Vagina (tissue), 2 donors: ENCODE measurements at regions not wholly inside any gene's neighbourhood (a gene's known extent, or its start where the extent isn't known, plus 50 kb on each side); places are given as distances from the start of the nearest gene placed in this dataset.

Experiments used
- DNase-seq, 2 donors: peaks; one replicate each; pipeline ENCODE4 v3.0.0-alpha.2; 2017; ENCODE audit errors: extremely low spot score in 2 of 2
- H3K27ac ChIP-seq: fragments of 200-600 bp; sonication (generic); one replicate; pipeline ENCODE4 v1.5.1; 2019
- H3K27me3 ChIP-seq: fragments of 200-600 bp; sonication (generic); one replicate; pipeline ENCODE4 v1.5.1; 2019
- H3K36me3 ChIP-seq, 2 donors: fragments of 200-600 bp; sonication (generic); one replicate each; pipeline ENCODE4 v1.5.1; 2017 to 2019
- H3K4me1 ChIP-seq: fragments of 200-600 bp; sonication (generic); one replicate; pipeline ENCODE4 v1.5.1; 2019
- H3K4me3 ChIP-seq, 2 donors: fragments of 200-600 bp; sonication (generic); 1 replicate in 1 of 2; 2 replicates in 1 of 2; pipeline ENCODE4 v1.5.1; 2016 to 2019
- H3K9me3 ChIP-seq: fragments of 200-600 bp; sonication (generic); one replicate; pipeline ENCODE4 v1.5.1; 2019
- POLR2A ChIP-seq, 2 donors: fragments of 450-650 bp; IDR thresholded peaks; one replicate each; pipeline ENCODE4 v1.6.1; 2017; ENCODE audit warnings: antibody characterized with exemption in 2 of 2, mild to moderate bottlenecking in 2 of 2, moderate library complexity in 2 of 2
- POLR2AphosphoS5 ChIP-seq, 2 donors: sonication (generic); formaldehyde crosslinking; IDR thresholded peaks; one replicate each; pipeline ENCODE4 v1.9.0; 2017; ENCODE audit warnings: antibody characterized with exemption in 2 of 2, mild to moderate bottlenecking in 2 of 2, low read depth in 1 of 2; ENCODE audit not compliant: insufficient read depth in 1 of 2
- intact Hi-C: fragments of 100-400 bp; cut with DNase I; formaldehyde crosslinking; loops from one replicate; pipeline ENCODE4 v1.15.1; 2023
- TF ChIP-seq, protein P1 (sequence below), 3 experiments: fragments of 450-650 bp in 2 of 3; fragments of 200-600 bp in 1 of 3; sonication (generic) in 1 of 3; IDR thresholded peaks; one replicate each; pipeline ENCODE4 v1.5.1; 2017 to 2019; ENCODE audit warnings: antibody characterized with exemption in 3 of 3, mild to moderate bottlenecking in 2 of 3, moderate library complexity in 2 of 3

DNA sequence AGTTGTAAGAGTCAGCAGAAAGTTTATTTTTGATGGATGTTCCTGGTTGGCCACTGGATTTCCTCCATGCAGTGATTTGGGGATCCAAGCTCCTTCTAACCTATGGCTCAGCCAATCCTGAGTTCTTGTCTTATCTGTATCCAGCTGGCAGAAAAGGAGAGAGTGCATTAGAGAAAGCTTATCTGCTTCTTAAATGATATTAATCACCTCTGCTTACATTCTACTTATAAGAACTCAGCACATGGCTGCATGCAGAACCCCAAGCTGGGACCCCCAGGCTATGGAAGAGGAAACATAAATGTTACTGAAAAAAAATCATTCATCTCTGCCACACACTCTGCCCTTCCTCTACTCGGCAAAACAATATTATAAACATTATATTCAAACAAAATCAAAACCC is 739.8 kb upstream of the AUTS2 start:
- H3K4me3 ChIP-seq: no peak overlapping the region
- intact Hi-C loops: no loop called here
- H3K27me3 ChIP-seq: no peaks in the 10 kb centered on the region
- TF ChIP-seq POLR2A (IDR thresholded peaks at IDR 0.05): no peak
- no peak for TF ChIP-seq POLR2AphosphoS5 (IDR thresholded peaks at IDR 0.05; ENCODE audit: insufficient read depth in 1 of 2, low read depth in 1 of 2)
- TF ChIP-seq, protein P1, sequence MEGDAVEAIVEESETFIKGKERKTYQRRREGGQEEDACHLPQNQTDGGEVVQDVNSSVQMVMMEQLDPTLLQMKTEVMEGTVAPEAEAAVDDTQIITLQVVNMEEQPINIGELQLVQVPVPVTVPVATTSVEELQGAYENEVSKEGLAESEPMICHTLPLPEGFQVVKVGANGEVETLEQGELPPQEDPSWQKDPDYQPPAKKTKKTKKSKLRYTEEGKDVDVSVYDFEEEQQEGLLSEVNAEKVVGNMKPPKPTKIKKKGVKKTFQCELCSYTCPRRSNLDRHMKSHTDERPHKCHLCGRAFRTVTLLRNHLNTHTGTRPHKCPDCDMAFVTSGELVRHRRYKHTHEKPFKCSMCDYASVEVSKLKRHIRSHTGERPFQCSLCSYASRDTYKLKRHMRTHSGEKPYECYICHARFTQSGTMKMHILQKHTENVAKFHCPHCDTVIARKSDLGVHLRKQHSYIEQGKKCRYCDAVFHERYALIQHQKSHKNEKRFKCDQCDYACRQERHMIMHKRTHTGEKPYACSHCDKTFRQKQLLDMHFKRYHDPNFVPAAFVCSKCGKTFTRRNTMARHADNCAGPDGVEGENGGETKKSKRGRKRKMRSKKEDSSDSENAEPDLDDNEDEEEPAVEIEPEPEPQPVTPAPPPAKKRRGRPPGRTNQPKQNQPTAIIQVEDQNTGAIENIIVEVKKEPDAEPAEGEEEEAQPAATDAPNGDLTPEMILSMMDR (IDR thresholded peaks at IDR 0.05): no peak
- DNase-seq: no peak
- H3K27ac ChIP-seq: no peak overlapping the region
- no peaks in the 10 kb centered on the region for H3K4me1 ChIP-seq
- no peaks in the 10 kb centered on the region for H3K36me3 ChIP-seq
- no peaks in the 10 kb centered on the region for H3K9me3 ChIP-seq

DNA sequence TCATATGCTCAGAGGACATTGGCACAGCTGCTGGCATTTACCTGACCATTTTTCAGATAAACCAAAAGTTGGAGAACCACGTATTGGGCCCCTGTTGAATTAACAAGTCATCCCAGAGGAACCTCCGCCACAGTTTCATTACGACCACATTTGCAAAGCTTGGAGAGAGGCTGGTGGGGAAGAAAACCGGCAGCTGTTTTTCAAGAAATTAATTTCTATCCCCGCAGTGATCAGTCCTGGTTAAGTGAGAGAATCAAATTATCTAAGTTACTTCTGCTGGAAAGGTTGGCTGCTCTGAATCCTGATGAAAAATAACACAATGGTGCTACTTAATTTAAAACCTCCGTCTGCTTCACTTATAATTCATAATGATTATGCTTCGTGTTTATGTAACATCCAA is 737.1 kb upstream of the AUTS2 start:
- H3K4me1 ChIP-seq: no peaks in the 10 kb centered on the region
- H3K9me3 ChIP-seq: no peaks in the 10 kb centered on the region
- intact Hi-C loops: no loop called here
- no peaks in the 10 kb centered on the region for H3K27me3 ChIP-seq
- H3K27ac ChIP-seq: no peak overlapping the region
- no peak overlapping the region for H3K4me3 ChIP-seq
- DNase-seq: no peak
- TF ChIP-seq, protein P1 (IDR thresholded peaks at IDR 0.05): no peak
- TF ChIP-seq POLR2A (IDR thresholded peaks at IDR 0.05): no peak
- no peak for TF ChIP-seq POLR2AphosphoS5 (IDR thresholded peaks at IDR 0.05; ENCODE audit: insufficient read depth in 1 of 2, low read depth in 1 of 2)
- H3K36me3 ChIP-seq: no peaks in the 10 kb centered on the region

DNA sequence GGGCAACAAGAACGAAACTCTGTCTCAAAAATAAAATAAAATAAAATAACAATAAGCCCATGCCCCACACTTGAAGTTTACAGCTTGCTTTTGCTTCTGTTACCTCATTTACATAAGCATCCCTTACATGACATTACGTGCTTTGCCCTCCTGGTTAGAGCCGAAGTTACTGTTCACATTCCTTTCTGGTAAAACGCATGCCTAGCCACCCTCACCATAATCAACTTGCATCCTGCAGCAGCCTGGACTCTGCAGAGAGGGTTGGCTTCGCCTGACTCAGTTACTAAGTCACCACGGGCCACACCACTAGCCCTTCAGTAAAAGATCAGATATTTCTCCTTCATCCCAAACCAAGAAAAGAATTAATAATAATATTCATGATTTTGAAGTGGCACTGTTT is 736.0 kb upstream of the AUTS2 start:
- Histone ChIP-seq H3K9me3 (no peaks in the 10 kb centered on the region), H3K4me3 (no peak overlapping the region), H3K27ac (no peak overlapping the region), H3K4me1 (no peaks in the 10 kb centered on the region), H3K27me3 (no peaks in the 10 kb centered on the region), H3K36me3 (no peaks in the 10 kb centered on the region)
- intact Hi-C loops: no loop called here
- no peak for TF ChIP-seq POLR2AphosphoS5 (IDR thresholded peaks at IDR 0.05; ENCODE audit: insufficient read depth in 1 of 2, low read depth in 1 of 2)
- TF ChIP-seq, protein P1 (IDR thresholded peaks at IDR 0.05): no peak
- no peak for TF ChIP-seq POLR2A (IDR thresholded peaks at IDR 0.05)
- DNase-seq: no peak

DNA sequence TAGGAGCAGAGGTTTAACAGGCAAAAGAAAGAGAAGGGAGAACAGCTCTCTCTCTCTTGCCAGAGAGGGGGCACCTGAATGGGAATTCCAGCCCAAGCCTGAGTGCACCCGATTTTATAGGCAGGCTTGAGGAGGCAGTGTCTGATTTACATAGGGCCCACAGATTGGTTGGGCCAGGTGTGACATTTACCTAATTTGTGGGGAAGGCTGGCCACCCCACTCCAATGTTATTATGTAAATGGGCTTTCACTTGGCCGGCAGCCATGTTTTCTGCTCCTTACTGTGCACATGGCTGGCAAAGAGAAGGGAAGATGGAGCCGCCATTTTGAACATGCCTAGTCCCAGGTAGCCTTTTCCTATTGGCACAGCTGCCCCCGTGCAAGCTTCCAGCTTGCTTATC is 735.5 kb upstream of the AUTS2 start:
- H3K27me3 ChIP-seq: no peaks in the 10 kb centered on the region
- TF ChIP-seq, protein P1 (IDR thresholded peaks at IDR 0.05): no peak
- TF ChIP-seq POLR2AphosphoS5 (IDR thresholded peaks at IDR 0.05; ENCODE audit: insufficient read depth in 1 of 2, low read depth in 1 of 2) (no peak), POLR2A (IDR thresholded peaks at IDR 0.05) (no peak)
- H3K27ac ChIP-seq: no peak overlapping the region
- DNase-seq: no peak
- no peaks in the 10 kb centered on the region for H3K9me3 ChIP-seq
- H3K4me1 ChIP-seq: no peaks in the 10 kb centered on the region
- intact Hi-C loops: no loop called here
- H3K4me3 ChIP-seq: no peak overlapping the region
- H3K36me3 ChIP-seq: no peaks in the 10 kb centered on the region

DNA sequence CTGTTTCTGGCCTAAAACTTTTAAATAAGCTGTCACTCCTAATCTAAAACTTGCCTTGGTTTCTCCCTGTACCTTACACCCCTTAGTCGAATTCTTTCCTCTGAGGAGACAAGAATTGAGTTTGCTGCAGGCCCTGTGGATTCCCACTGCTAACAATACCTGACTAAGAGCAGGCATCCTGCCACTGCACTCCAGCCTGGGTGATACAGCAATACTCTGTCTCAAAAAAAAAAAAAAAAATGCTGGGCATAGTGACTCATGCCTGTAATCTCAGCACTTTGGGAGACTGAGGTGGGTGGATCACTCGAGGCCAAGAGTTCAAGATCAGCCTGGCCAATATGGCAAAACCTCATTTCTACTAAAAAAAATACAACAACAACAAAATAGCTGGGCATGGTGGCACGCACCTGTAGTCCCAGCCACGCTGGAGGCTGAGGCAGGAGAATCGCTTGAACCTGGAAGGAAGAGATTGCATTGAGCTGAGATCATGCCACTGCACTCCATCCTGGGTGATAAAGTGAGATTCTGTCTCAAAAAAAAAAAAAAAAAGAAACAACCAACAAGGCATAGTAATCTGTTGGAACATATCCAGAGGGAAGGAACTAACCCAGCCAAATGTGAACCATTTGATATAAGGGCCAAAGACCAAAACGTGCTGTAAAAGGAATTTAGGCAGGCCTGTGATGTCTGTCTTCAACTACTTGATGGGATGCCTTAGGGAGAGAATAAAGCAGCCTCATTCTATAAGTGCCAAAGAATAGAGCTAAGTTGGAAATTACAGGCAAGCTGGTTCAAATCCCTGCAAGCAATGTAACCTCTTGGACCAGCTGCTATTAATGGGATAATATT is 732.7 kb upstream of the AUTS2 start:
- intact Hi-C loops: no loop called here
- Histone ChIP-seq H3K27ac (no peak overlapping the region), H3K4me3 (no peak overlapping the region), H3K9me3 (no peaks in the 10 kb centered on the region), H3K4me1 (no peaks in the 10 kb centered on the region), H3K36me3 (no peaks in the 10 kb centered on the region), H3K27me3 (no peaks in the 10 kb centered on the region)
- TF ChIP-seq POLR2A (IDR thresholded peaks at IDR 0.05): no peak
- no peak for DNase-seq
